ENCODE measurements at regions not wholly inside any gene's neighbourhood (a gene's known extent, or its start where the extent isn't known, plus 50 kb on each side); places are given as distances from the start of the nearest gene placed in this dataset.

DNA sequence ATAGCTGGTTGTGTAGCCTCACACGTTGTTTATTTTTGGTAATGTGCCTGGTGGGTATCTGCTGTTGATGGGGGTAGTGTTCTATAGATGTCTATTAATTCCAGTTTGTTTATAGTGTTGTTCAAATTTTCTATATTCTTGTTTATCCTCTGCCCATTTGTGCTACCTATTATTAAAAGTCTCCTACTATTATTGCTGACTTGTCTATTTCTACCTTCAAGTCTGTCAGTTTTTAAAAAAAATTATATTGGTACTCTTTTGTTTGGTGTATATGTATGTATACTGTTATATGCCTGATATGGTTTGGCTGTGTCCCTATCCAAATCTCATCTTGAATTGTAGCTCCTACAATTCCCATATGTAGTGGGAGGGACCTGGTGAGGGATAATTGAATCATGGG lies 578.6 kb downstream of the PCDH7 start:
- DNase-seq = no peak

DNA sequence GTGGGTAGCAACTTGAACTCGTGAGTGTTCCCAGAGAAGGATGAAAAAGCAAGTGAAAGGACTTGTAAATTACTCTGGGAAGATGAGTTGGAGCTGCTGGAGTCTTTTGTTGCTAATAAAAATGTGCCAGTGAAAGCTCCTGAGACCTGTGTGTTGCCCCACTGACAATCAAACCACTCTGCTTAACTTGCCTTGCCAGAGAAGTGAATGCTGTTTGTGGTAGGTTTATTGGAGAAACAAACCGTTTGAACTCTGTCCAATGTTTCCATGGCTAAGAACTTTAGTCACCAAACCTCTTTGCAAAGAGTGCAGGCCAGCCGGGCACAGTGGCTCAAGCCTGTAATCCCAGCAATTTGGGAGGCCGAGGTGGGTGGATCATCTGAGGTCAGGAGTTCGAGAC lies 586.9 kb downstream of the PCDH7 start:
- DNase-seq = no peak

DNA sequence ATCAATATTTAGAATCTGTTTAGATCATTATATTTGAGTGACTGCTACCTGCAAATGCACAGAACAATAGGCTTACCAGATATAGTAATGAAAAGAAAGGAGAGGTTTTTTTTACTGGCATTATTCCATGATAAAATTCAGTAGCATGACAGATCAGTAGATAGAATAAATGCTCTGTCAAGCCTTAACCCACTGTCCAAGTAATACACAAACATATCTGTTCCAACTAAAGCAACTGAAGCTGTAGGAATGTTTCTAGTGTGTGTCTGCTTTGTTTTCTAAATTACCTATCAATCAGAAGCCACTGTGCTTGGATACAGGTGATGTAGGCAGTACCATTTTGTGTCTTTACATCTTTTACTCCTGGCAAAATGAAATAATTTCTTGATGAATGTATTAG lies 604.6 kb downstream of the PCDH7 start:
- DNase-seq = no peak

DNA sequence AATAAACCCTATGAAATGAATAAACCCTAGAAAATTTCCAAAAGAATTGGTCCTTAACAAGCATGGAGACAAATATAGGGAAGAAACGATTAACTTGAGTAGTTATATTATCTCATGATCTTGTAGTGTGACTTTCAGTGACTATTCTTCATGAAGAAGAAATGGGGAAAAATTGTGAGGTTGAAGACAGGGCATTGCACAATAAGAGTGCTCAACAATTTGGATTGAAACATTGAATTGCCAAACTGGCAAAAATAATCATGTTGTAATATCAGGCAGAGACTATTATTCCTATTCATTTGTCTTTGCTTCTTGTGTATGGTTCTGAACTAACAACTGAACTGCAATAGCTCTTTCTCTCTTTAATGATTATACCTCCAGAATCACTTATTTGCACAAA lies 605.1 kb downstream of the PCDH7 start:
- DNase-seq = no peak

DNA sequence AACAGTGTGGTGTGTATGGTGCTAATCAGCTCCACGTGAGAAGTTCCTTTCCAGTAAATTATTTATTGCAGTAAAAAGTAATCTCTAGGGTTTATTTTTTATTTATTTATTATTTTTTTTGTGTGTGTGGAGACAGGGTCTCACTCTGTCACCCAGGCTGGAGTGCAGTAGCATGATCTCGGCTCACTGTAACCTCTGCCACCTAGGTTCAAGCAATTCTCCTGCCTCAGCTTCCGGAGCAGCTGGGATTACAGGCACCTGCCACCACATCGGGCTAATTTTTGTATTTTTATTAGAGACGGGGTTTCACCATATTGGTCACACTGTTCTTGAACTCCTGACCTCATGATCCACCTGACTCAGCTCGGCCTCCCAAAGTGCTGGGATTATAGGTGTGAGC lies 606.9 kb downstream of the PCDH7 start:
- no peak for DNase-seq

DNA sequence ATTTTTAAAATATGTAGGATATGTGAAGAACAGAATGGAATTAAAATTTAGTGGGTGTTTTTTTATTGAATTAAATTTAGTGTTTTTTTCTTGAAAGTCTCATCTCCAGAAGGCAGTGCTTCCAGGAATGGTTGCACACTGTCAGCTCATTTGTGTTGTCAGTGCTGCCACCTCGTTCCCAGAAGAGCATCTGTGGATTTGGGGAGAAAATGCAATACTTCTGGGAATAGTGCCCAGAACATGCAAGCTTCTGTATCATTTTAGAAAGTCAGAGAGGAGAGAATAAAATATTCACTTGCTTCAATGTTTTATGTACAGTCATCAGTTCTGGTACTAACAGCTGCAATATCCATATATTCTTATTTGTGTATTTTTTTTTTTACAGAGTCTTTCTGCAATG lies 608.8 kb downstream of the PCDH7 start:
- no peak for DNase-seq

DNA sequence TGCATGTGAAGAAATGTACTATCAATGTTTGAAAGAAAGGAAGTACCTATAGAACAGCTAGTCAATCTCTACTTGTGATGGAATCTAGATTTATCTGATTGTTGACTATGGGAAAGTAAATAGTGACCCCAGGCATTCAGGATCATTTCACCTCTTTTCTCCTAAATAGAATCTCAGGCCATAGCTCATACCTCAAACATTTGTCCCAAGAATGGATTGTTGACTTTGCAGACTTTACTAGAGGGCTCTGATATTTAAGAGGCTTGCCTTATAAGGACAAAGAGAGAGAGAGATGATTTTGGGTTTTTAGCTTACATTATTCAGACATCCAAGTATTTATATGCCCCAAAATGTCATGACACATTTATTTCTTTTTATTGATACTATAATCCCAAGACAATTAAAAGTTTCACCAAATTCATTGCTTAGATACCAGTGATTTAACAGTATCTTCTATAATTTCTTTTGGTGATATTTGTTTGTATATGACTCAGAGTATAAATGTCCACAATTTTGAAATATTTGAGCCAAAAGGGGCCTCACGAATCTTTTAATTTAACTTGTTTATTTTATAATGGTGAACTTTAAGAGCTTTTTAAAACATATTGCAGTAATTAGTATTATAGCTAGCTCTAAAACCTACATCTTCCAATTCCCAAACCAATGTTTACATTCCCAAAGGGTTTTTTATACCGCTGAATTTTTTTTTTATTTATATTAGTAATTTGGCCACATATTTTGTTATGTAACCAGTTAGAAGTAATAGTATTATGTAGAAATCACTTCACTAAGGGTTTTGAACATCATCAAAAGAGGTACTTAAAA lies 614.1 kb downstream of the PCDH7 start:
- DNase-seq = no peak

DNA sequence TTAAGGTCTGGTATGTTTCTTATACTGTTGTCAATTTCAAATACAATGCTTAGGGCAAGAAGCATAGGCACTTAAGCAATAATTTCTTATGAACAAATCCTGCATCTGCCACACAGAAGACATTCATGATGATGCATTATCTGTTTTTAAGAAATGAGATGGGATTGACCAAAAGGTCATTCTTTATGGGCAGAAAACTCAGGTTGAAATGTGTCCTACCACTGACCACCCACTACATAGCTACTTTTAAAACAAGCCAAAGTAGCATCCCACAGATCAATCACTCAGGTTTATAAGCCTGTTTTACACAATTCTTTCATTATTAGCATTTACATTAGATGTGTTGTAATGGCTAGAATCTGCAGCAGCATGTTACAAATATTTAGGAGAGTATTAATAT lies 617.8 kb downstream of the PCDH7 start:
- no peak for DNase-seq

DNA sequence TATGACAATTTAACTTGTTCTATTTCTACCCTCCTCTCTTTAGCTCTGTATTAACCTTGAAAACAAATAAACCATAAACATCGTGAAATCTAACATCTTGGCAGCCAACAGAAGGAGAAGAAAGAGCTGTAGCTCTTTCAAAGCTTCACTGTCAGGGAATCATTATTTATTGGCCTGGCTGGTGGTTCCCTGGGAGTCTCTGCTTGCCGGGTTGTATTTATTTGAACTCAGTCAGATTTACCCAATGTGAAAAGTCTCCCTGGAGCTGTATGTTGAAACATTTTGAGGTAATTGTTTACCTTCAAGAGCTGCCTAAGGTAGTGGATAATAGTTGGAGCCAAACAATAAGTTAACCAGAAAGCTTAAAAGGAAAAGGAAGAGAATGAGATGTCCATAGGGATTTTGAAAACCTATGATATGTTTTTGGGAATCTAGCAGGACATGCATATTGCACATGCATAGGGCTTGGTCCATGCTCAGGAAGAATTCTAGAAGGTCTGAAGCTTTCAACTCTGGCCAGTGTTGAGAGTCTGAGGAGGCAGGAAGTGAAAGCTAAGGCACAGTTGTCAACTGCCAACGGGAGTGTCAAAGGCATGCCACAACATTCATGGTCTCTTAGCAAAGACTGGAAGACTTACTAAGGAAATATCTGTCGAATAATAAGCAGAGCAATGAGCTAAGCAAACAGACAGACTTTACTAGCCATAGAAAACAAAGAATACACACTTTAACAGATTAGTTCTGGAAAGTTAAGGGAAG lies 621.6 kb downstream of the PCDH7 start:
- DNase-seq = no peak

DNA sequence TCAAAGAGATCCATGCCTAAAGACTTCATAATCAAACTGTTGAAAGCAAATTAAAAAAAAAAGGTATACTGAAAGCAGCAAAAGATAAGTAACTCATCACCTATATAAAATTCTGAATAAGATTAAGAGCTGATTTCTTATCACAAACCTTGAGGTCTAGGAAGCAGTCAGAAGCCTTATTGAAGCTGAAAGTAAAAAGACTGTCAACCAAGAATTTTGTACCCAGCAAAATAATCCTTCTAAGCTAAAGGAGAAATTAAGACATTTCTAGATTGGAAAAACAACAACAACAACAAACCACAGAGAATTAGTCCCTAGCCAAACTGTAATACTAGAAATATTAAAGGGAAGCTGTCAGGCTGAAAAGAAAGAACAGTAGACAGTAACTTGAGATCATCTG lies 622.9 kb downstream of the PCDH7 start:
- no peak for DNase-seq

DNA sequence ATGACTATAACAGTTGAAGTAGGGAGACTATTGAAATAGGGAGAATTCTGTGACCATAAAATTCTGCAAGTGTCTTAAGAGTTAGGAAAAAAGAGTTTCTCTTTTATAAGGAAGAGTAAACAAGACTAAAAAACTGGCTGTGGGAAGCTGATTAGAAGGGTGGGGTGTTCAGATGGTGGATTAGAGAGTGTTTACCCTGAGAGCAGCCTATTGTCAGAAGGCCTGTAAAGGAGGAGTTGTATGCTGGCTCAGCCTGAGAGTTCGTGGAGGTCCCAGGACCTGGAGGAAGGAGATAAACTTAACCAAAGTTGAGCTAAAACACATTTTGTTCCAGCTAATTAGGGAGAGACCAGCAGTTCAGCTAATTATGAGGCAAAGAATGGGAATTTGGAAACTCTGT lies 629.7 kb downstream of the PCDH7 start:
- DNase-seq = no peak

DNA sequence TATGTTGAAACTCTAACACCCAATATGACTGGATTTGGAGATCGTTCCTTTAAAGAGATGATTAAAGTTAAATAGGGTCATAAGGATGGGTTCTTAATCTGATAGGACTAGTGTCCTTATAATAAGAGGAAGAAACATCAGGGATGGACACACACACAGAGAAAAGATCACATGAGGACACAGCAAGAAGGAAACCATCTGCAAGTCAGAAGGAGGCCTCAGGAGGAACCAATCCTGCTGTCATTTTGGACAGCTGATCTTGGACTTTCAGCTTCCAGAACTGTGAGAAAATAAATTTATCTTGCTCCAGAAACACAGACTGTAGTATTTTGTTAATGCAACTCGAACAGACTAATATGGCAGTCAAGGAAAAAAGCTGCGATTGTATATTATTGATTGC lies 631.5 kb downstream of the PCDH7 start:
- DNase-seq = no peak

DNA sequence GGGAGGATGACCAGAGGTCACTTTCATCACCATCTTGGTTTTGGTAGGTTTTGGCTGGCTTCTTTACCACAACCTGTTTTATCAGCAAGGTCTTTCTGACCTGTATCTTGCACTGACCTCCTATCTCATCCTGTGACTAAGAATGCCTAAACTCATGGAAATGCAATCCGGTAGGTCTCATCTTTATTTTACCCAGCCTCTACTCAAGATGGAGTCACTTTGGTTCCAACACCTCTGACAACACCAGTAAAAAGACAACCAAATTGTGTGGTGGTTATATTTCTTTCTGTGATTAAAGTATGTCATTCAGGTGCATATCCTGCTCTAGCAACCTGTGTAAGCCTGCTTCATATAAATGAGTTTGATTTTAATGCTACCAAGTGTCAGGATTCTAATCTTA lies 636.7 kb downstream of the PCDH7 start:
- DNase-seq = no peak

DNA sequence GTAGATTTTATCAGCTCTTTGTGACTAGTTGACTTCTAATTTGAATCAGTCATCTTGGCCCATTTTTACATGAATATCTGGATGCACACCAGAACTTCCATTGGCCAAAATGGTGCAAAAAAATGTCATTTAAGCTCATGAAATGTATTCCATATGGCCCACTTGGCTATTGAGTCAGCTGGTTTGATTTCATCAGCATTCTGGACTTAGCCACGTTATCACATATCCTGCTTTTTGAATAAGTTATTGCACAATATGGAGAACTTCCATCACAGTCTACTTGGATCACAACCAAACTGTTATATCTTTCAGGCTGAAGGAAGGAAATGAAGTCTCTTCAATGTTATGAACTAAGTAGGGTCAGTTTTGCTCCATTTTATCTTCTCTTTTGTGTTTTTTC lies 640.6 kb downstream of the PCDH7 start:
- DNase-seq = no peak

DNA sequence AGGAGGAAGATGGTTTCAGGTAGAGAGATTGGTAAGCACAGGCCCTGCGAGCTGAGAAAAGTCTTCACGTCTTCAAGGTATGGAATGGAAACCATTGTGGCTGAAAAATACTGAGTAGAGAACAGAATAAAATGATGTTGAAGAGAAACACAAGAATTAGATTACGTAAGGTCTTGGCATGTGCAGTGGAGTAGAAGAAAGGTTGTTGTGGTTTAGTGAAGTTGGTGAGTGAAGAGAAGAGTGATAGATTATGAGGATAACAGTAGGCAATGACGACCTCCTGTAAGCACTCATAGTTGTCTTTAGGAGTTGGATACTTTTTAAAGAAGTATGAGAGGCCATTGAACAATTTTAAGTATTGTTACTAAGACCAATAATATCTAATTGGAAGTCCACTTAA lies 642.6 kb downstream of the PCDH7 start:
- no peak for DNase-seq

DNA sequence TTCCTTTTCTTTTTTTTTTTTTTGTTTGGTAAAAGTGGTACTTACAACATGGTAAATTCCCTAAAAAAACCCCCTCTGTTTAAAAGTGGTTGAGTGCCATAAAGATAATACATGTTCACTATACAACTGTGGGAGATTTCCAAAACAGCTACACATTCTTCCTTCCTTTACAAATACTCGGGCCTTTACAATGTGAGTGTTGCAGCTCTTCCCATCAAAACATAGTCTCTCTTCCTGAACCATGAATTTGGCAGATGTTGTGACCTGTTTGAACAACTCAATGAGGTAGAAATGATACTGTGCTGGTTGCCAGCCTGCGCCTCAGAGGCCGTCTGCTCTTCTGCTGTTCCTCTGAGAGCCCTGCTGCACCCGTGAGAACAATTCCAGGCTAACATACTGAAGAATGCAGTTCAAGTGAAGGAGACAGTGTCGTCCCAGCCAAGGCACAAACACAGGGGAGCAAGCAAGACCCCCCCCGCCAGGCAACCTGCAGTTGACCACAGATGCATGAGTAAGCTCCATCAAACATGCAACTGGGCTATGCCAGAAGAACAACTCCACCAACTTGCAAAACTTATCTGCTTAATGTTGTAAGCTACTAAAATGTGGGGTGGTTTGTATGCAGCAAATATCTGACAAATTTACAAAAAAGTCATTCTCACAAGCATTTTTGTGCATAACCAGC lies 645.0 kb downstream of the PCDH7 start:
- DNase-seq = no peak

DNA sequence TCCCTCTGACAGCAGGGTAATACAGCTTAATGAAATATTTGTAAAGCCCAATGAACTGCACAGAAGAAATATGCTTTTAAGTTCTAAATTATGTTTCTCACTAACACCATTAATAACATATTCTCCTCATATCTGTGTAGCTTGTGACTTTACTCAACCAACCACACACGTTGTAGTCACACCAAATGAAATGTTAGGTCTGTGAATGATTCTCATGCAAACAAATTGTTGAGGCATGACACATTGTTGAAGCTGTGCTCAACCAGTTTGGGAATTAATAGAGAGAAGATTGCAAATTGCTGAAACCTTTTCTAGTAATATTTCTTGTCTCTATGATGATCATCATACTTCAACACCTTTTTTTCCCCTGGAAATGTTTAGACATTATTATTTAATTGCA lies 645.9 kb downstream of the PCDH7 start:
- DNase-seq = no peak

DNA sequence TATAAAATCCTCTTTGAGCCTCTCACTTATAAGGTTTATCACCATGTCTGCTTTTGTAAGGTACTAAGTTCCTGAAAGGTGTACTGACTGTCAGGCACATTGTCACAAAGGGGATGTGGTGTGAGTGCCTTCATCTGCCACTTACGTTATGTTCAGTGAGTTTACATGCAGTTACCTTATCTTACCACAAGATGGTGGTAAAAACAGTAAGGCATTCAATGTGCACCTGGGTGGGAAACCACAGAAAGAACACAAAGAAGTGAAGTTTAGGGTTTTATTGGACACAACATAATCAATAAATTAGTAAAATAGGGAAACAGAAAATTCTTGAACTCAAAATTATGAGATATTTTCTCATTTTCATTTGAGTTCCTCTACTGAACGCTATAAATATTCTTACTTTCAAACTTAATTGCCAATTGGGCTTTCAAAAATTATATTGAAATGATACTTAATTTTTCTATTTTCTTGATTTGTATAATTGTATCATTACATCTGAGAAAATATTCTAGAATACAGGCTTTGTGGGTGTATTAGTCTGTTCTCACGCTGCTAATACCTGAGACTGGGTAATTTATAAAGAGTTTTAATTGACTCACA lies 650.8 kb downstream of the PCDH7 start:
- DNase-seq = no peak

DNA sequence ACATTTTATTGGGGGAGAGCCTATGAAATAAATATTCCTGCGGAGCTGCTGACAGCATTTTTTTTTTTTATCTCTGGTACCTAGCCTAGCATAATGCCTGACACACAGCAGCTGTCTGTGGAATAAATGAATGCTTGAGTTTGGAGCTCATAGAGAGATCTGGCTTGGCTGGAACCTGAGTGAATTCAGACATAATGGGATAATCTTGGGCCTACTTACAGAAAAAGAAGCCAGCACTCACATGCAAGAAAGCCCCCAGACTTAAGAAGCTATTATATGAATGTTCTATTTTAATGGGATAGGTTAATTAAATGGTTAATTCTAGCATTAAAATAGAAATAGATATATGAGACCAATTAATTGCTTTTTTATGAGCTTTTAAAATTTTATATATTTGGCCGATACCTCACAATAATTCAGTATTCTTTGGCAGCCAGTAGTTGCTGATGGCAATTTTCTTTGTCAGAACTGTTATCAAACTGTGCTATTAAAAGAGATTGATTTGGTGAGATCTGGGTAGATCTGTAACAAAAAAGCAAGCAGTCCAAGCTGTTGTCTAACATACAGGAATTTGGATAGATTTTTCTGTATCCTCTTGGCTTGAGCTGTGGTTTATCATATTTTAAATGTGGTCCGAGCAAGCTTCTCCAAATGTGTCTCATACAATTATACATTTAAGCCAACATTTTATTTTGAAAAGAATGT lies 654.2 kb downstream of the PCDH7 start:
- DNase-seq = no peak

DNA sequence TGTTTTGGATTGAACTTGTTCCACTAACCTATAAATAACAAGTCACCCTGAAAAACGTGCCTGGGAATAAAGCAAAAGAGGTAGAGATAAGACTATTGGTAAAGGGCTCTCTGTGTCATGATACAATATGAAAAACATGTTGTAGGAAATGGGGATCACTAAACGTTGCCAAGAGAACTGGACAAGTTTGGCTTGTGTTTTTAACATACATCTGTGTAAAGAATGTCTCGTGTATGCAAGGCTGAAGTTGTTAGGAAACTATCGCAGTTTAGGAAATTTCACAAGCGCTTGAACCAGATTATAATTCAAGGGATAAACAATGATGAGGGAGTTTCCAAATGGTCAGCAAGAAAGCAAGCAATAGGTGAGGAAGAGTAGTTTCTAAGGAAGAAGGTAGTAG lies 655.8 kb downstream of the PCDH7 start:
- no peak for DNase-seq

DNA sequence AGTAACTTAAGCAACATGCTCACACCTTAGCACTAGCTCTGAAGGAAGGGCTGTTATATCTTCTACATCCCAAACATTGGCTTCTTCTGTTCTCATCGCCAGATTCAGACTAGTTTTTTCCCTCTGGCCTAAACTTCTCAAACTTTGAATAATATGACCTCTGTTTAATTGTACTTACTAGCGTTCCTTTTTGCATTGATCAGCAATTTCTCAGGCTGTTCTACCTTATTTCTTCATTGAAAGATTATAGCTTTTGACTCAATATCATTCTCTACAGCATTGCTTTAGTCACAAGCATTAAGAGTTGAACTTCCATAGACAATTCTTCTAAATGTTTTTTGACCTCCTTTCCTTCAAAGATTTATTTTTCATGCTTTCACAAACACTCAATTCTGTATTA lies 659.2 kb downstream of the PCDH7 start:
- no peak for DNase-seq

DNA sequence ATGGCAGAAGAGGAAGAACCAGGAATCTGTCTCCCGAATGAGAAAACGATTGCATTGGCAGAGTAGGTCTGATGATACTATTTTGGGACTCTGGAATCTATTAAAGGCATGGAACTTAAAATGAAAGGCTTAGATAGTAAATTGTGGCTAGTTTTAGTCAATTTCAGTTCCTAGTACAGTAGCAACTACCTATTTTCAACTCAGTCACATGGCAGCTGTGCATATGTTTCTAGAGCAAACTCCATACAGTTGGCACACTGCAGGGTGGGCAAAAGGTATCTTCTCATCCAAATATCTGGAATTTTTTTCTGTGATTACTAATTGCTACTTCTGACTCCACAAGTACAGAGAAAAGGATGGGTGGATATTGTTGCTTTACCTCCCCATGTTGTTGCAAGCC lies 663.6 kb downstream of the PCDH7 start:
- DNase-seq = no peak

DNA sequence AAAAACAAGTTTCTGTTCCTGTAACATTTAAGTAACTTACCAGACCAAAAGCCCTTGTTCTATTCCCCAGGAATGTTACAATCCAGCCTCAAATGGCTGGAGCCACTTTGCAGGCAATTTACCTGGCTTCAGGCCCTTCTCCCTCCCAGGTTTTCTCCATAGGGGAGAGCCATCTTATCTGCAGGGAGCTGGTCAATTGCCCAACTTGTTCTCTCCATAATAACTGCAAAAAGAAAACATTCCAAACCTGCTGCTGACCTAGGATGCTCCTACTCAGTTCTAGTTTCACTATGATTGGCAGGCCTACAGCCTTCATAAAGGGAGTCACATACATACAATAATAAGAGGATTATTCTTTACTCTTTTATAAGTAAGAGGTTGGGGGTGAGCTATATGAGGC lies 670.7 kb downstream of the PCDH7 start:
- DNase-seq = peak; percentile 60

Measured in islet precursor cell (in vitro differentiated cells).